ENCODE measurements at regions not wholly inside any gene's neighbourhood (a gene's known extent, or its start where the extent isn't known, plus 50 kb on each side); places are given as distances from the start of the nearest gene placed in this dataset.

- no peak for TF ChIP-seq CREB1 (CRISPR knock-in tag; IDR thresholded peaks at IDR 0.05; ENCODE audit: low read depth)
- TF ChIP-seq CTCF (conservative IDR thresholded peaks at IDR 0.05; ENCODE audit: low read depth in 2 of 2), result no peak
- no peak for TF ChIP-seq JUNB (IDR thresholded peaks at IDR 0.05; ENCODE audit: unreplicated experiment)
- no peak for TF ChIP-seq ZNF462 (CRISPR knock-in tag; IDR thresholded peaks at IDR 0.05)
- no peak for TF ChIP-seq ZNF331 (CRISPR knock-in tag; IDR thresholded peaks at IDR 0.05; ENCODE audit: low read depth)
- no peak for TF ChIP-seq POLR2AphosphoS5 (IDR thresholded peaks at IDR 0.05; ENCODE audit: low read depth)
- no peak for TF ChIP-seq EZH2 (IDR thresholded peaks at IDR 0.05; ENCODE audit: low read depth, unreplicated experiment)
- TF ChIP-seq REST (IDR thresholded peaks at IDR 0.05; ENCODE audit: unreplicated experiment), result no peak
- no peak for TF ChIP-seq ETS1 (IDR thresholded peaks at IDR 0.05)
- TF ChIP-seq EZH2phosphoT487 (IDR thresholded peaks at IDR 0.05; ENCODE audit: unreplicated experiment), result no peak
- TF ChIP-seq ZNF114 (CRISPR knock-in tag; IDR thresholded peaks at IDR 0.05), result no peak
These were observed 514.0 kb upstream of the BTBD3 start for GRCh38 chr20:11403711-11404110.

All from GM23338 (cell line).